ENCODE measurements at regions not wholly inside any gene's neighbourhood (a gene's known extent, or its start where the extent isn't known, plus 50 kb on each side); places are given as distances from the start of the nearest gene placed in this dataset.
A peak's percentile ranks its signal among the peaks of the same experiment; 100 is the strongest.
"Not testable (repeated sequence)": the region's sequence is repeated elsewhere in the genome, so short reads cannot be mapped to it uniquely, and the experiment has no call there.

GRCh38 chr12:74259199-74259598 is 278.4 kb upstream of the ATXN7L3B start:
- no peak for DNase-seq (ENCODE audit: low read depth)

- DNase-seq (ENCODE audit: low read depth): no peak
Measured at GRCh38 chr12:74264692-74265091, 272.9 kb upstream of the ATXN7L3B start.

- not testable (repeated sequence) for DNase-seq (ENCODE audit: low read depth)
Measured at GRCh38 chr12:74269355-74269754, 268.3 kb upstream of the ATXN7L3B start.

- no peak for DNase-seq (ENCODE audit: low read depth)
Measured at GRCh38 chr12:74280156-74280655, 257.4 kb upstream of the ATXN7L3B start.

GRCh38 chr12:74281401-74282180 is 256.0 kb upstream of the ATXN7L3B start:
- DNase-seq (ENCODE audit: low read depth): not testable (repeated sequence)

GRCh38 chr12:74283646-74284045 is 254.0 kb upstream of the ATXN7L3B start:
- DNase-seq (ENCODE audit: low read depth): no peak

- DNase-seq (ENCODE audit: low read depth): no peak
Measured at GRCh38 chr12:74285773-74286172, 251.9 kb upstream of the ATXN7L3B start.

GRCh38 chr12:74286254-74286653 is 251.4 kb upstream of the ATXN7L3B start:
- no peak for DNase-seq (ENCODE audit: low read depth)

GRCh38 chr12:74292351-74293194 is 245.1 kb upstream of the ATXN7L3B start:
- DNase-seq (ENCODE audit: low read depth): no peak

- DNase-seq (ENCODE audit: low read depth): no peak
Measured at GRCh38 chr12:74293689-74294131, 243.9 kb upstream of the ATXN7L3B start.

GRCh38 chr12:74317078-74317601 is 220.5 kb upstream of the ATXN7L3B start:
- no peak for DNase-seq (ENCODE audit: low read depth)

- DNase-seq (ENCODE audit: low read depth): no peak
Measured at GRCh38 chr12:74317741-74318140, 219.9 kb upstream of the ATXN7L3B start.

- no peak for DNase-seq (ENCODE audit: low read depth)
Measured at GRCh38 chr12:74319886-74320285, 217.7 kb upstream of the ATXN7L3B start.

- no peak for DNase-seq (ENCODE audit: low read depth)
Measured at GRCh38 chr12:74321381-74321780, 216.3 kb upstream of the ATXN7L3B start.

- no peak for DNase-seq (ENCODE audit: low read depth)
Measured at GRCh38 chr12:74322792-74323191, 214.8 kb upstream of the ATXN7L3B start.

- DNase-seq (ENCODE audit: low read depth): no peak
Measured at GRCh38 chr12:74328623-74329022, 209.0 kb upstream of the ATXN7L3B start.

- DNase-seq (ENCODE audit: low read depth): no peak
Measured at GRCh38 chr12:74334780-74335179, 202.9 kb upstream of the ATXN7L3B start.

GRCh38 chr12:74337951-74338350 is 199.7 kb upstream of the ATXN7L3B start:
- peak; percentile 13 for DNase-seq (ENCODE audit: low read depth)

- DNase-seq (ENCODE audit: low read depth): no peak
Measured at GRCh38 chr12:74339211-74339610, 198.4 kb upstream of the ATXN7L3B start.

- no peak for DNase-seq (ENCODE audit: low read depth)
Measured at GRCh38 chr12:74349925-74350324, 187.7 kb upstream of the ATXN7L3B start.

GRCh38 chr12:74365178-74365964 is 172.3 kb upstream of the ATXN7L3B start:
- peak; percentile 4 for DNase-seq (ENCODE audit: low read depth)
